Fibroblast of villous mesenchyme (primary cell): ENCODE measurements at regions not wholly inside any gene's neighbourhood (a gene's known extent, or its start where the extent isn't known, plus 50 kb on each side); places are given as distances from the start of the nearest gene placed in this dataset.

Source experiments
- DNase-seq: peaks from one replicate; pipeline ENCODE4 v3.0.0-alpha.2; 2010; ENCODE audit warnings: low read depth
- H3K4me3 ChIP-seq: 2 replicates; pipeline ENCODE4 v1.5.1; 2011; ENCODE audit warnings: low read depth, mild to moderate bottlenecking, low read length
- TF ChIP-seq, protein P1 (sequence below): IDR thresholded peaks from 2 replicates; pipeline ENCODE4 v1.5.1; 2012; ENCODE audit warnings: low read depth, mild to moderate bottlenecking, low read length; ENCODE audit not compliant: insufficient read depth

GRCh38 chr4:122973465-122973864 is 51.1 kb upstream of the NUDT6 start:
- TF ChIP-seq, protein P1, sequence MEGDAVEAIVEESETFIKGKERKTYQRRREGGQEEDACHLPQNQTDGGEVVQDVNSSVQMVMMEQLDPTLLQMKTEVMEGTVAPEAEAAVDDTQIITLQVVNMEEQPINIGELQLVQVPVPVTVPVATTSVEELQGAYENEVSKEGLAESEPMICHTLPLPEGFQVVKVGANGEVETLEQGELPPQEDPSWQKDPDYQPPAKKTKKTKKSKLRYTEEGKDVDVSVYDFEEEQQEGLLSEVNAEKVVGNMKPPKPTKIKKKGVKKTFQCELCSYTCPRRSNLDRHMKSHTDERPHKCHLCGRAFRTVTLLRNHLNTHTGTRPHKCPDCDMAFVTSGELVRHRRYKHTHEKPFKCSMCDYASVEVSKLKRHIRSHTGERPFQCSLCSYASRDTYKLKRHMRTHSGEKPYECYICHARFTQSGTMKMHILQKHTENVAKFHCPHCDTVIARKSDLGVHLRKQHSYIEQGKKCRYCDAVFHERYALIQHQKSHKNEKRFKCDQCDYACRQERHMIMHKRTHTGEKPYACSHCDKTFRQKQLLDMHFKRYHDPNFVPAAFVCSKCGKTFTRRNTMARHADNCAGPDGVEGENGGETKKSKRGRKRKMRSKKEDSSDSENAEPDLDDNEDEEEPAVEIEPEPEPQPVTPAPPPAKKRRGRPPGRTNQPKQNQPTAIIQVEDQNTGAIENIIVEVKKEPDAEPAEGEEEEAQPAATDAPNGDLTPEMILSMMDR = no peak

GRCh38 chr4:122976111-122976510 is 53.7 kb upstream of the NUDT6 start:
- TF ChIP-seq, protein P1 = no peak
- H3K4me3 ChIP-seq = no peak overlapping the region
- no peak for DNase-seq

More at GRCh38 chr4:122973465-122973864, 51.1 kb upstream of the NUDT6 start:
- no peak overlapping the region for H3K4me3 ChIP-seq
- DNase-seq = no peak

GRCh38 chr4:122977103-122977502 is 54.7 kb upstream of the NUDT6 start:
- no peak for DNase-seq
- TF ChIP-seq, protein P1 = no peak
- H3K4me3 ChIP-seq = no peak overlapping the region

DNA sequence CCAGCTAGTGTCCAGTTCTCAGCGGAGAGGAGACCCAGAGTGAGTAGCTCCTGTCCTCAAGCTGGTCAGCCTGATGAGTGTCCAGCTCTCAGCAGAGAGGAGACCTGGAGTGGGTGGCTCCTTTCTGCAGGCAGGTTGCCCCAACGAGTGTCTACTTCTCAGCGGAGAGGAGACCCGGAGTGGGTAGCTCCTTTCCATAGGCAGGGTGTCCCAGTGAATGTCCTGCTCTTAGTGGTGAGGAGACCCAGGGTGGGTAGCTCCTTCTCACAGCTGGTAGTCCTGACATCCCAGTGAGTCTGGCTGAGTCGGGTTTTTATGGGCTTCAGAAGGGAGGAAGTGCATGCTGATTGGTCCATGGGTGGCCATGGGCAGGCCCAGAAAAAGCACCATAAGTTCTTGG is 55.7 kb upstream of the NUDT6 start:
- DNase-seq = no peak
- TF ChIP-seq, protein P1 = no peak
- H3K4me3 ChIP-seq = no peak overlapping the region

- TF ChIP-seq, protein P1 = no peak
- H3K4me3 ChIP-seq = no peak overlapping the region
- no peak for DNase-seq
These were observed 56.4 kb upstream of the NUDT6 start for GRCh38 chr4:122978789-122979188.

DNA sequence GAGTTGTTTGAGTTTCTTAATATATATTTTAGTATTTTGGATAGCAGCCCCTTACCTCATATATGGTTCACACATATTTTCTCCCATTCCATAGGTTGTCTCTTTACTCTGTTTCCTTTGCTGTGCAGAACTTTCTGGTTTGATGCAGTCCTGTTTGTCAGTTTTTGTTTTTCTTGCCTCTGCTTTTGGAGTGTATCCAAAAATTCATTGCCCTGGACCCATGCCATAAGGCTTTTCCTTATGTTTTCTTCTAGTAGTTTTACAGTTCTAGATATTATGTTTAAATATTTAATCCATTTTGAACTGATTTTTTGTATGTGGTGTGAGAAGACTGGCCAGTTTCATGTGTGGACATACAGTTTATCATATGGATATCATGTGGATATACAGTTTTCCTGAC is 58.5 kb upstream of the NUDT6 start:
- DNase-seq = no peak
- no peak overlapping the region for H3K4me3 ChIP-seq
- TF ChIP-seq, protein P1 = no peak

DNA sequence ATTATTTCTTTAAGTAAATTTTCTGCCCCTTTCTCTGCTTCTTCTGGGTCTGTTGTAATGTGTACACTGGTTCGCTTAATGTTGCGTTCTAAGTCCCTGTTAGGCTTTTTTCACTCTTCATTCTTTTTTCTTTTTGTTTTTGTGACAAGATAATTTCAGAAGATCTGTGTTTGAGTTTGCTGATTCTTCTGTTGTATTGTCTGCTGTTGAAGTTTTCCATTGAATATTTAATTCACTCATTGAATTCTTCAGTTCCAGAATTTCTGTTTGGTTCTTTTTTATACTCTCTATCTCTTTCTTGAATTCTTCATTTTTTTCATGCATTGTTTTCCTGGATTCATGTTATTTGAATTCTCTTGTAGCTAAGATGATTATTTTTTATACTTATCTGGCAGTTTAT is 66.3 kb upstream of the NUDT6 start:
- TF ChIP-seq, protein P1 = no peak
- no peak for DNase-seq
- H3K4me3 ChIP-seq = no peak overlapping the region
